ENCODE measurements at regions not wholly inside any gene's neighbourhood (a gene's known extent, or its start where the extent isn't known, plus 50 kb on each side); places are given as distances from the start of the nearest gene placed in this dataset.

GRCh38 chr15:36449662-36450145 lies 129.7 kb upstream of the CDIN1 start:
- no peak for TF ChIP-seq CTCF (IDR thresholded peaks at IDR 0.05)
- no peak for TF ChIP-seq ZSCAN20 (CRISPR knock-in tag; IDR thresholded peaks at IDR 0.05)
- TF ChIP-seq HMGXB4 (CRISPR knock-in tag; IDR thresholded peaks at IDR 0.05; ENCODE audit: borderline replicate concordance) = no peak
- TF ChIP-seq RFX5 (IDR thresholded peaks at IDR 0.05) = no peak
- no peak for TF ChIP-seq JUNB (IDR thresholded peaks at IDR 0.05)
- no peak for TF ChIP-seq HOXA7 (CRISPR knock-in tag; IDR thresholded peaks at IDR 0.05)
- no peak for TF ChIP-seq RAD21 (conservative IDR thresholded peaks at IDR 0.05 in 1 of 2, IDR thresholded peaks at IDR 0.05 in 1 of 2)
- TF ChIP-seq USF2 (IDR thresholded peaks at IDR 0.05) = no peak
- no peak for TF ChIP-seq PBX3 (IDR thresholded peaks at IDR 0.05)
- no peak for TF ChIP-seq EP300 (IDR thresholded peaks at IDR 0.05)
